Astrocyte (in vitro differentiated cells and primary cell): ENCODE measurements at regions not wholly inside any gene's neighbourhood (a gene's known extent, or its start where the extent isn't known, plus 50 kb on each side); places are given as distances from the start of the nearest gene placed in this dataset.

Experiments
- DNase-seq: peaks from one replicate; pipeline ENCODE4 v3.0.0-alpha.2; 2010; ENCODE audit warnings: low read depth
- FAIRE-seq: peaks from 2 replicates; lab custom pipeline; 2011; peaks lifted over from hg19 to GRCh38; lab: Jason Lieb, UNC
- H2AFZ ChIP-seq: 2 replicates; pipeline ENCODE4 v1.6.0; 2012; ENCODE audit warnings: low read depth, low read length, inconsistent platforms
- H3K27ac ChIP-seq: 2 replicates; pipeline ENCODE4 v1.5.1; 2011; ENCODE audit warnings: low read depth, low read length, inconsistent platforms
- H3K27me3 ChIP-seq: 2 replicates; pipeline ENCODE4 v1.6.0; 2011; ENCODE audit warnings: low read length, inconsistent platforms; ENCODE audit not compliant: insufficient read depth
- H3K36me3 ChIP-seq: 2 replicates; pipeline ENCODE4 v1.5.1; 2011; ENCODE audit warnings: low read length, inconsistent platforms; ENCODE audit not compliant: insufficient read depth
- H3K4me1 ChIP-seq: 2 replicates; pipeline ENCODE4 v1.5.1; 2011; ENCODE audit warnings: low read length, inconsistent platforms; ENCODE audit not compliant: insufficient read depth
- H3K4me2 ChIP-seq: 2 replicates; pipeline ENCODE4 v1.6.0; 2012; ENCODE audit warnings: low read length, inconsistent platforms
- H3K4me3 ChIP-seq: 2 replicates; pipeline ENCODE4 v1.5.1; 2011; ENCODE audit warnings: low read depth, mild to moderate bottlenecking, low read length, inconsistent platforms; ENCODE audit not compliant: insufficient read depth
- H3K79me2 ChIP-seq: 2 replicates; pipeline ENCODE4 v1.6.0; 2012; ENCODE audit warnings: mild to moderate bottlenecking, low read length, inconsistent platforms; ENCODE audit not compliant: insufficient read depth
- H3K9ac ChIP-seq: 2 replicates; pipeline ENCODE4 v1.6.0; 2012; ENCODE audit warnings: mild to moderate bottlenecking, low read length, inconsistent platforms
- H3K9me3 ChIP-seq: 2 replicates; pipeline ENCODE4 v1.5.1; 2012; ENCODE audit warnings: low read depth, mild to moderate bottlenecking, low read length, inconsistent platforms; ENCODE audit not compliant: insufficient read depth
- H4K20me1 ChIP-seq: 2 replicates; pipeline ENCODE4 v1.6.0; 2012; ENCODE audit warnings: low read length, inconsistent platforms; ENCODE audit not compliant: insufficient read depth
- H3K27ac Mint-ChIP-seq: one replicate; pipeline ENCODE4 v1.8.0; 2021; ENCODE audit warnings: mild to moderate bottlenecking, mixed read lengths; ENCODE audit not compliant: unreplicated experiment
- H3K27me3 Mint-ChIP-seq: one replicate; pipeline ENCODE4 v1.8.0; 2021; ENCODE audit warnings: low read depth, mixed read lengths; ENCODE audit not compliant: unreplicated experiment
- H3K36me3 Mint-ChIP-seq: one replicate; pipeline ENCODE4 v1.8.0; 2021; ENCODE audit warnings: low read depth, mixed read lengths; ENCODE audit not compliant: unreplicated experiment
- H3K4me1 Mint-ChIP-seq: one replicate; pipeline ENCODE4 v1.8.0; 2021; ENCODE audit warnings: low read depth, mixed read lengths; ENCODE audit not compliant: unreplicated experiment
- H3K4me3 Mint-ChIP-seq: one replicate; pipeline ENCODE4 v1.8.0; 2021; ENCODE audit warnings: mild to moderate bottlenecking, moderate library complexity, mixed read lengths; ENCODE audit not compliant: unreplicated experiment
- H3K9me3 Mint-ChIP-seq: one replicate; pipeline ENCODE4 v1.8.0; 2021; ENCODE audit warnings: mild to moderate bottlenecking, mixed read lengths; ENCODE audit not compliant: unreplicated experiment
- EZH2 ChIP-seq: IDR thresholded peaks from 2 replicates; pipeline ENCODE4 v1.6.1; 2012; ENCODE audit warnings: mild to moderate bottlenecking, low read length, inconsistent platforms; ENCODE audit not compliant: insufficient read depth
- TF ChIP-seq, protein P1 (sequence below): IDR thresholded peaks from 2 replicates; pipeline ENCODE4 v1.5.1; 2011; ENCODE audit warnings: low read depth, mild to moderate bottlenecking, inconsistent platforms, low read length, moderate library complexity; ENCODE audit not compliant: insufficient read depth

GRCh38 chr1:47491341-47491753, 53.5 kb downstream of the FOXD2 start:
- Mint-ChIP-seq H3K4me1 (no peaks in the 10 kb centered on the region), H3K4me3 (no peak overlapping the region), H3K27me3 (peaks cover 51% of the 10 kb centered on the region), H3K9me3 (peaks cover 3% of the 10 kb centered on the region), H3K27ac (no peak overlapping the region), H3K36me3 (no peaks in the 10 kb centered on the region)
- TF ChIP-seq EZH2, result no peak
- TF ChIP-seq, protein P1, sequence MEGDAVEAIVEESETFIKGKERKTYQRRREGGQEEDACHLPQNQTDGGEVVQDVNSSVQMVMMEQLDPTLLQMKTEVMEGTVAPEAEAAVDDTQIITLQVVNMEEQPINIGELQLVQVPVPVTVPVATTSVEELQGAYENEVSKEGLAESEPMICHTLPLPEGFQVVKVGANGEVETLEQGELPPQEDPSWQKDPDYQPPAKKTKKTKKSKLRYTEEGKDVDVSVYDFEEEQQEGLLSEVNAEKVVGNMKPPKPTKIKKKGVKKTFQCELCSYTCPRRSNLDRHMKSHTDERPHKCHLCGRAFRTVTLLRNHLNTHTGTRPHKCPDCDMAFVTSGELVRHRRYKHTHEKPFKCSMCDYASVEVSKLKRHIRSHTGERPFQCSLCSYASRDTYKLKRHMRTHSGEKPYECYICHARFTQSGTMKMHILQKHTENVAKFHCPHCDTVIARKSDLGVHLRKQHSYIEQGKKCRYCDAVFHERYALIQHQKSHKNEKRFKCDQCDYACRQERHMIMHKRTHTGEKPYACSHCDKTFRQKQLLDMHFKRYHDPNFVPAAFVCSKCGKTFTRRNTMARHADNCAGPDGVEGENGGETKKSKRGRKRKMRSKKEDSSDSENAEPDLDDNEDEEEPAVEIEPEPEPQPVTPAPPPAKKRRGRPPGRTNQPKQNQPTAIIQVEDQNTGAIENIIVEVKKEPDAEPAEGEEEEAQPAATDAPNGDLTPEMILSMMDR, result no peak
- H3K27me3 ChIP-seq, result peaks cover 9% of the 10 kb centered on the region
- H3K27ac ChIP-seq, result no peak overlapping the region
- H3K4me2 ChIP-seq, result no peak overlapping the region
- H3K79me2 ChIP-seq, result no peaks in the 10 kb centered on the region
- H3K9me3 ChIP-seq, result no peaks in the 10 kb centered on the region
- DNase-seq (no peak), FAIRE-seq (no peak)
- no peak overlapping the region for H3K4me3 ChIP-seq
- no peaks in the 10 kb centered on the region for H3K36me3 ChIP-seq
- H4K20me1 ChIP-seq, result no peaks in the 10 kb centered on the region
- H2AFZ ChIP-seq, result no peak overlapping the region
- no peak overlapping the region for H3K9ac ChIP-seq
- no peaks in the 10 kb centered on the region for H3K4me1 ChIP-seq

GRCh38 chr1:47495176-47495713, 57.4 kb downstream of the FOXD2 start:
- Mint-ChIP-seq H3K27me3 (peaks cover 68% of the 10 kb centered on the region), H3K27ac (no peak overlapping the region), H3K4me1 (no peaks in the 10 kb centered on the region), H3K9me3 (no peaks in the 10 kb centered on the region), H3K4me3 (no peak overlapping the region), H3K36me3 (no peaks in the 10 kb centered on the region)
- no peaks in the 10 kb centered on the region for H4K20me1 ChIP-seq
- H3K9ac ChIP-seq, result no peak overlapping the region
- no peaks in the 10 kb centered on the region for H3K4me1 ChIP-seq
- no peak overlapping the region for H3K4me3 ChIP-seq
- DNase-seq, result no peak
- no peaks in the 10 kb centered on the region for H3K9me3 ChIP-seq
- no peaks in the 10 kb centered on the region for H3K36me3 ChIP-seq
- H2AFZ ChIP-seq, result no peak overlapping the region
- H3K4me2 ChIP-seq, result no peak overlapping the region
- H3K79me2 ChIP-seq, result no peaks in the 10 kb centered on the region
- no peak for FAIRE-seq
- H3K27ac ChIP-seq, result no peak overlapping the region
- no peak for TF ChIP-seq EZH2
- TF ChIP-seq, protein P1, result no peak
- peaks cover 11% of the 10 kb centered on the region for H3K27me3 ChIP-seq

- Histone ChIP-seq H3K9me3 (no peaks in the 10 kb centered on the region), H3K4me2 (no peak overlapping the region), H3K4me3 (no peak overlapping the region), H3K27ac (no peak overlapping the region), H2AFZ (no peak overlapping the region), H3K9ac (no peak overlapping the region), H3K27me3 (peaks cover 14% of the 10 kb centered on the region), H3K79me2 (no peaks in the 10 kb centered on the region), H3K4me1 (no peaks in the 10 kb centered on the region), H3K36me3 (no peaks in the 10 kb centered on the region), H4K20me1 (no peaks in the 10 kb centered on the region)
- FAIRE-seq, result no peak
- TF ChIP-seq, protein P1, result no peak
- TF ChIP-seq EZH2, result no peak
- Mint-ChIP-seq H3K27me3 (peaks cover 62% of the 10 kb centered on the region), H3K27ac (no peak overlapping the region), H3K36me3 (no peaks in the 10 kb centered on the region), H3K9me3 (no peaks in the 10 kb centered on the region), H3K4me3 (no peak overlapping the region), H3K4me1 (no peaks in the 10 kb centered on the region)
- no peak for DNase-seq
Measured at GRCh38 chr1:47498551-47498950, 60.7 kb downstream of the FOXD2 start.
